DOHH2 (cell line): ENCODE measurements at regions not wholly inside any gene's neighbourhood (a gene's known extent, or its start where the extent isn't known, plus 50 kb on each side); places are given as distances from the start of the nearest gene placed in this dataset.

ENCODE experiments used
- H3F3A ChIP-seq: fragments of 200-600 bp; sonication (generic), shearing (Covaris generic); 2 replicates; pipeline ENCODE4 v1.6.0; 2016; ENCODE audit warnings: antibody characterized with exemption, mild to moderate bottlenecking; ENCODE audit not compliant: control insufficient read depth, insufficient read depth
- H3K27ac ChIP-seq: fragments of 200-600 bp; sonication (generic); 2 replicates; pipeline ENCODE4 v1.5.1; 2014; ENCODE audit warnings: low read depth, mild to moderate bottlenecking, low read length, moderate library complexity
- H3K27me3 ChIP-seq: fragments of 200-600 bp; sonication (generic); 2 replicates; pipeline ENCODE4 v1.6.1; 2014; ENCODE audit warnings: mild to moderate bottlenecking, low read length, mixed read lengths; ENCODE audit not compliant: control insufficient read depth
- H3K36me3 ChIP-seq: fragments of 200-600 bp; sonication (generic); 2 replicates; pipeline ENCODE4 v1.6.1; 2014; ENCODE audit warnings: mild to moderate bottlenecking, low read length, moderate library complexity, mixed read lengths; ENCODE audit not compliant: control insufficient read depth
- H3K4me1 ChIP-seq: fragments of 200-600 bp; sonication (generic); 2 replicates; pipeline ENCODE4 v1.6.1; 2014; ENCODE audit warnings: mild to moderate bottlenecking, low read length, mixed read lengths; ENCODE audit not compliant: control insufficient read depth
- H3K4me2 ChIP-seq: fragments of 200-600 bp; sonication (generic); 2 replicates; pipeline ENCODE4 v1.6.0; 2014; ENCODE audit warnings: mild to moderate bottlenecking, low read length, moderate library complexity
- H3K4me3 ChIP-seq: fragments of 200-600 bp; sonication (generic); 2 replicates; pipeline ENCODE4 v1.5.1; 2014; ENCODE audit warnings: mild to moderate bottlenecking, low read length, mixed read lengths
- H3K79me2 ChIP-seq: fragments of 200-600 bp; sonication (generic); 2 replicates; pipeline ENCODE4 v1.6.1; 2014; ENCODE audit warnings: mild to moderate bottlenecking, low read length, mixed read lengths; ENCODE audit not compliant: control insufficient read depth
- H3K9me2 ChIP-seq: fragments of 200-600 bp; sonication (generic); replicated peaks from 2 replicates; pipeline ENCODE4 v1.6.1; 2014; ENCODE audit warnings: mild to moderate bottlenecking, low read length, mixed read lengths; ENCODE audit not compliant: control insufficient read depth
- H3K9me3 ChIP-seq: fragments of 200-600 bp; sonication (generic); 2 replicates; pipeline ENCODE4 v1.6.1; 2014; ENCODE audit warnings: antibody characterized with exemption, low read length, mixed read lengths; ENCODE audit not compliant: control insufficient read depth, insufficient read depth
- H4K20me1 ChIP-seq: fragments of 200-600 bp; sonication (generic); 2 replicates; pipeline ENCODE4 v1.6.0; 2014; ENCODE audit warnings: low read depth, mild to moderate bottlenecking, antibody characterized with exemption, low read length, moderate library complexity; ENCODE audit not compliant: control insufficient read depth, insufficient read depth
- CTCF ChIP-seq: fragments of 200-600 bp; sonication (generic); IDR thresholded peaks from one replicate; pipeline ENCODE4 v1.5.1; 2014; ENCODE audit warnings: antibody characterized with exemption, mild to moderate bottlenecking, low read depth, low read length; ENCODE audit not compliant: poor library complexity, severe bottlenecking
- EZH2phosphoT487 ChIP-seq: fragments of 200-600 bp; sonication (generic); IDR thresholded peaks from 2 replicates; pipeline ENCODE4 v1.6.1; 2017; ENCODE audit warnings: borderline replicate concordance, mild to moderate bottlenecking, antibody characterized with exemption, low read length, moderate library complexity, mixed read lengths

GRCh38 chr4:29540439-29541102 lies 1179.6 kb upstream of the PCDH7 start:
- Histone ChIP-seq H3K27ac (no peak overlapping the region), H3K79me2 (no peaks in the 10 kb centered on the region), H3K27me3 (no peaks in the 10 kb centered on the region), H3K9me3 (peaks cover 13% of the 10 kb centered on the region; the same call in 1 of the 2 replicates), H4K20me1 (no peaks in the 10 kb centered on the region), H3F3A (no peaks in the 10 kb centered on the region), H3K4me2 (no peak overlapping the region), H3K4me3 (no peak overlapping the region), H3K36me3 (no peaks in the 10 kb centered on the region), H3K9me2 (no peaks in the 10 kb centered on the region), H3K4me1 (no peaks in the 10 kb centered on the region)
- TF ChIP-seq CTCF (no peak), EZH2phosphoT487 (no peak)

GRCh38 chr4:29541757-29542156 lies 1178.4 kb upstream of the PCDH7 start:
- H4K20me1 ChIP-seq = no peaks in the 10 kb centered on the region
- H3K4me1 ChIP-seq = no peaks in the 10 kb centered on the region
- H3K4me2 ChIP-seq = no peak overlapping the region
- H3K36me3 ChIP-seq = no peaks in the 10 kb centered on the region
- peaks cover 13% of the 10 kb centered on the region; the same call in 1 of the 2 replicates for H3K9me3 ChIP-seq
- no peak overlapping the region for H3K27ac ChIP-seq
- TF ChIP-seq CTCF (no peak), EZH2phosphoT487 (no peak)
- no peaks in the 10 kb centered on the region for H3K27me3 ChIP-seq
- H3K4me3 ChIP-seq = no peak overlapping the region
- no peaks in the 10 kb centered on the region for H3K79me2 ChIP-seq
- no peaks in the 10 kb centered on the region for H3K9me2 ChIP-seq
- H3F3A ChIP-seq = no peaks in the 10 kb centered on the region

- Histone ChIP-seq H3K36me3 (no peaks in the 10 kb centered on the region), H3K79me2 (no peaks in the 10 kb centered on the region), H3K4me2 (no peak overlapping the region), H3K9me2 (no peaks in the 10 kb centered on the region), H3K27ac (no peak overlapping the region), H3K4me1 (no peaks in the 10 kb centered on the region), H3K4me3 (no peak overlapping the region), H3F3A (no peaks in the 10 kb centered on the region), H3K27me3 (no peaks in the 10 kb centered on the region), H3K9me3 (no peaks in the 10 kb centered on the region), H4K20me1 (no peaks in the 10 kb centered on the region)
- TF ChIP-seq CTCF = no peak
- no peak for TF ChIP-seq EZH2phosphoT487
Measured at GRCh38 chr4:29549342-29549741, 1170.8 kb upstream of the PCDH7 start.
